GM12891 (cell line): ENCODE measurements at regions not wholly inside any gene's neighbourhood (a gene's known extent, or its start where the extent isn't known, plus 50 kb on each side); places are given as distances from the start of the nearest gene placed in this dataset.

ENCODE experiments used
- PAX5 ChIP-seq: IDR thresholded peaks from 2 replicates; pipeline ENCODE4 v1.6.1; 2011; ENCODE audit warnings: low read length, moderate library complexity, mild to moderate bottlenecking; ENCODE audit not compliant: insufficient read depth, severe bottlenecking
- POLR2A ChIP-seq: IDR thresholded peaks from 2 replicates; pipeline ENCODE4 v1.6.1; 2011; ENCODE audit warnings: low read depth, low read length, control low read depth
- POLR2AphosphoS5 ChIP-seq: IDR thresholded peaks from 2 replicates; pipeline ENCODE4 v1.6.1; 2011; ENCODE audit warnings: low read depth, low read length, control low read depth
- SPI1 ChIP-seq: IDR thresholded peaks from 2 replicates; pipeline ENCODE4 v1.6.1; 2011; ENCODE audit warnings: low read depth, low read length, control low read depth
- TAF1 ChIP-seq: IDR thresholded peaks from 2 replicates; pipeline ENCODE4 v1.6.1; 2011; ENCODE audit warnings: low read depth, low read length, control low read depth

DNA sequence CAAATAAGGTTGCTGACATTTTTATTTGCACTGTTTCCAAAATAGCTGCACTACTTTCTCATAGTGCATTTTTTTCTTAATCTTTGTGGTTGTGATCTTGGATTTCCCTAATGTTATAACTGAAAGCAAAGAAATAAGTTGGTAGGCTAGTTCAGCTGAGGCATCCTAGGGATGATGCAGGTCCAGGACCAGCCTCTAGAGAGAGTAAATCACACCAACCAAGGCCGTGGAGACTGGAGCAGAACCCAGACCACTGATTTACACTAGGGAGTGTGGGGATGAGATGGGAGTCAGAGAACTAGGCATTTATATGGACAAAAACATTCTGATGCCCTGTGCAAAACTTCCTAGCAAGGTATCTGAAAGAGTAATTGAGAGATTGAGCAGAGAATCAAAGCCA, 104.5 kb downstream of the URB2 start:
- TF ChIP-seq POLR2AphosphoS5 (no peak), TAF1 (no peak), POLR2A (no peak), SPI1 (no peak), PAX5 (no peak)
